ES-I3 (cell line): ENCODE measurements at regions not wholly inside any gene's neighbourhood (a gene's known extent, or its start where the extent isn't known, plus 50 kb on each side); places are given as distances from the start of the nearest gene placed in this dataset.

Source experiments
- H3K36me3 ChIP-seq: 2 replicates; pipeline ENCODE4 v1.6.1; 2013; ENCODE audit warnings: mild to moderate bottlenecking, low read length, control low read depth, moderate library complexity; ENCODE audit not compliant: insufficient read depth
- H3K4me1 ChIP-seq: 2 replicates; pipeline ENCODE4 v1.6.1; 2013; ENCODE audit warnings: mild to moderate bottlenecking, control low read depth, low read length; ENCODE audit not compliant: insufficient read depth
- H3K9ac ChIP-seq: 2 replicates; pipeline ENCODE4 v1.6.1; 2013; ENCODE audit warnings: low read depth, mild to moderate bottlenecking, low read length, moderate library complexity
- H3K9me3 ChIP-seq: 2 replicates; pipeline ENCODE4 v1.6.1; 2013; ENCODE audit warnings: mild to moderate bottlenecking, low read length, moderate library complexity; ENCODE audit not compliant: control insufficient read depth, insufficient read depth

- H3K4me1 ChIP-seq = no peaks in the 10 kb centered on the region
- no peaks in the 10 kb centered on the region for H3K9me3 ChIP-seq
- H3K36me3 ChIP-seq = no peaks in the 10 kb centered on the region
These were observed 293.1 kb downstream of the C7orf25 start for GRCh38 chr7:42618651-42619360.

GRCh38 chr7:42617806-42618457 is 293.9 kb downstream of the C7orf25 start:
- Histone ChIP-seq H3K36me3 (no peaks in the 10 kb centered on the region), H3K4me1 (no peaks in the 10 kb centered on the region), H3K9ac (no peak overlapping the region), H3K9me3 (no peaks in the 10 kb centered on the region; the same call in 1 of the 2 replicates)

More at GRCh38 chr7:42618651-42619360, 293.1 kb downstream of the C7orf25 start:
- H3K9ac ChIP-seq = no peak overlapping the region

GRCh38 chr7:42617071-42617765 is 294.7 kb downstream of the C7orf25 start:
- Histone ChIP-seq H3K9ac (no peak overlapping the region), H3K36me3 (no peaks in the 10 kb centered on the region), H3K4me1 (no peaks in the 10 kb centered on the region), H3K9me3 (no peaks in the 10 kb centered on the region; the same call in 1 of the 2 replicates)

- Histone ChIP-seq H3K9me3 (no peaks in the 10 kb centered on the region; the same call in 1 of the 2 replicates), H3K4me1 (no peaks in the 10 kb centered on the region), H3K9ac (no peak overlapping the region), H3K36me3 (no peaks in the 10 kb centered on the region)
These were observed 297.2 kb downstream of the C7orf25 start for GRCh38 chr7:42614636-42615035.

- Histone ChIP-seq H3K9ac (no peak overlapping the region), H3K4me1 (no peaks in the 10 kb centered on the region), H3K36me3 (no peaks in the 10 kb centered on the region), H3K9me3 (no peaks in the 10 kb centered on the region; the same call in 1 of the 2 replicates)
These were observed 299.9 kb downstream of the C7orf25 start for GRCh38 chr7:42611961-42612360.

GRCh38 chr7:42611289-42611928 is 300.5 kb downstream of the C7orf25 start:
- Histone ChIP-seq H3K4me1 (no peaks in the 10 kb centered on the region), H3K36me3 (no peaks in the 10 kb centered on the region), H3K9me3 (no peaks in the 10 kb centered on the region; the same call in 1 of the 2 replicates), H3K9ac (no peak overlapping the region)

GRCh38 chr7:42606193-42606905 is 305.5 kb downstream of the C7orf25 start:
- H3K9me3 ChIP-seq = no peaks in the 10 kb centered on the region
- H3K9ac ChIP-seq = no peak overlapping the region
- no peaks in the 10 kb centered on the region for H3K4me1 ChIP-seq
- H3K36me3 ChIP-seq = no peaks in the 10 kb centered on the region

- no peaks in the 10 kb centered on the region for H3K4me1 ChIP-seq
- H3K9ac ChIP-seq = no peak overlapping the region
- no peaks in the 10 kb centered on the region for H3K36me3 ChIP-seq
- no peaks in the 10 kb centered on the region for H3K9me3 ChIP-seq
These were observed 306.3 kb downstream of the C7orf25 start for GRCh38 chr7:42605406-42606192.

- Histone ChIP-seq H3K9me3 (no peaks in the 10 kb centered on the region), H3K36me3 (no peaks in the 10 kb centered on the region), H3K9ac (no peak overlapping the region), H3K4me1 (no peaks in the 10 kb centered on the region)
These were observed 308.4 kb downstream of the C7orf25 start for GRCh38 chr7:42603496-42603895.

GRCh38 chr7:42597300-42597699 is 314.6 kb downstream of the C7orf25 start:
- Histone ChIP-seq H3K9me3 (no peaks in the 10 kb centered on the region), H3K36me3 (no peaks in the 10 kb centered on the region), H3K4me1 (no peaks in the 10 kb centered on the region), H3K9ac (no peak overlapping the region)

- H3K36me3 ChIP-seq = no peaks in the 10 kb centered on the region
- H3K9me3 ChIP-seq = no peaks in the 10 kb centered on the region
- no peaks in the 10 kb centered on the region for H3K4me1 ChIP-seq
- no peak overlapping the region for H3K9ac ChIP-seq
These were observed 315.1 kb downstream of the C7orf25 start for GRCh38 chr7:42596737-42597136.

GRCh38 chr7:42593860-42594259 is 318.0 kb downstream of the C7orf25 start:
- H3K4me1 ChIP-seq = no peaks in the 10 kb centered on the region
- no peaks in the 10 kb centered on the region for H3K9me3 ChIP-seq
- H3K9ac ChIP-seq = no peak overlapping the region
- no peaks in the 10 kb centered on the region for H3K36me3 ChIP-seq

- H3K36me3 ChIP-seq = no peaks in the 10 kb centered on the region
- H3K4me1 ChIP-seq = no peaks in the 10 kb centered on the region
- H3K9ac ChIP-seq = no peak overlapping the region
- 0 out of 2 replicates have a peak, but pooled peaks cover 2% of the 10 kb centered on the region for H3K9me3 ChIP-seq
These were observed 321.0 kb downstream of the C7orf25 start for GRCh38 chr7:42590771-42591310.
